Upper lobe of right lung (tissue), 1 donor: ENCODE measurements at regions not wholly inside any gene's neighbourhood (a gene's known extent, or its start where the extent isn't known, plus 50 kb on each side); places are given as distances from the start of the nearest gene placed in this dataset.

Experiments used
- ATAC-seq: fragments of 200-7000 bp; cut with Tn5 transposase; one replicate; pipeline ENCODE4 v1.9.1; 2020; ENCODE audit warnings: mild to moderate bottlenecking, moderate library complexity
- DNase-seq: peaks from one replicate; pipeline ENCODE4 v3.0.0-alpha.2; 2020
- H3K27ac ChIP-seq: fragments of 200-600 bp; one replicate; pipeline ENCODE4 v1.8.0; 2022
- H3K27me3 ChIP-seq: fragments of 200-600 bp; one replicate; pipeline ENCODE4 v1.8.0; 2022; ENCODE audit warnings: mild to moderate bottlenecking
- H3K36me3 ChIP-seq: fragments of 200-600 bp; one replicate; pipeline ENCODE4 v1.8.0; 2022
- H3K4me1 ChIP-seq: fragments of 200-600 bp; one replicate; pipeline ENCODE4 v1.8.0; 2022
- H3K4me3 ChIP-seq: fragments of 200-600 bp; one replicate; pipeline ENCODE4 v1.8.0; 2022; ENCODE audit warnings: mild to moderate bottlenecking
- H3K9me3 ChIP-seq: fragments of 200-600 bp; one replicate; pipeline ENCODE4 v1.8.0; 2022
- intact Hi-C: fragments of 100-400 bp; cut with DNase I; formaldehyde crosslinking; loops from one replicate; pipeline ENCODE4 v1.11.0; 2022
- TF ChIP-seq, protein P1 (sequence below): fragments of 200-600 bp; IDR thresholded peaks from one replicate; pipeline ENCODE4 v1.8.0; 2022; ENCODE audit warnings: antibody characterized with exemption
- donor health status: DM: no; HTN: yes; CAD: no; lungs with severe emphysema.

DNA sequence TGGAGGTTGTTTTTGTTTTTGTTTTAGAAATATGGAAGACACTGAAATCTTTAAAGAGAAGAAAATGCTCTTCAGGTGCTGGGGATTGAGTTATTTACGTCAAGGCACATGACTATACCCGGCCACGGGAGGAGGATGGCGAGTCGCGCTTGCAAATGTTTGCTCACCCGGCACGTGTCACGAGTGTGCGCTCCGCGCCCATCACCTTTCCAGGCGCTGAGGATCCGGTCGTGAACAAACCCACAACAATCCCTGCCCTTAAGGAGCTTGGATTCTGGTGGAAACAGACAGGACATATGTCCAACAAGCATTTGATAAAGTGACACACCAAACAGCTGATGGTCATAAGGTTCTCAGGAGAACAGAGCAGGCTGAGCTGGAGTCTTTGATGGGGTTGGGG lies 715.5 kb downstream of the BRD1 start:
- no peak for DNase-seq
- Histone ChIP-seq H3K4me1 (no peaks in the 10 kb centered on the region), H3K27me3 (peaks cover 11% of the 10 kb centered on the region), H3K36me3 (no peaks in the 10 kb centered on the region), H3K4me3 (no peak overlapping the region), H3K9me3 (no peaks in the 10 kb centered on the region), H3K27ac (no peak overlapping the region)
- TF ChIP-seq, protein P1, sequence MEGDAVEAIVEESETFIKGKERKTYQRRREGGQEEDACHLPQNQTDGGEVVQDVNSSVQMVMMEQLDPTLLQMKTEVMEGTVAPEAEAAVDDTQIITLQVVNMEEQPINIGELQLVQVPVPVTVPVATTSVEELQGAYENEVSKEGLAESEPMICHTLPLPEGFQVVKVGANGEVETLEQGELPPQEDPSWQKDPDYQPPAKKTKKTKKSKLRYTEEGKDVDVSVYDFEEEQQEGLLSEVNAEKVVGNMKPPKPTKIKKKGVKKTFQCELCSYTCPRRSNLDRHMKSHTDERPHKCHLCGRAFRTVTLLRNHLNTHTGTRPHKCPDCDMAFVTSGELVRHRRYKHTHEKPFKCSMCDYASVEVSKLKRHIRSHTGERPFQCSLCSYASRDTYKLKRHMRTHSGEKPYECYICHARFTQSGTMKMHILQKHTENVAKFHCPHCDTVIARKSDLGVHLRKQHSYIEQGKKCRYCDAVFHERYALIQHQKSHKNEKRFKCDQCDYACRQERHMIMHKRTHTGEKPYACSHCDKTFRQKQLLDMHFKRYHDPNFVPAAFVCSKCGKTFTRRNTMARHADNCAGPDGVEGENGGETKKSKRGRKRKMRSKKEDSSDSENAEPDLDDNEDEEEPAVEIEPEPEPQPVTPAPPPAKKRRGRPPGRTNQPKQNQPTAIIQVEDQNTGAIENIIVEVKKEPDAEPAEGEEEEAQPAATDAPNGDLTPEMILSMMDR: no peak
- no peak for ATAC-seq
- intact Hi-C loops: no loop called here

GRCh38 chr22:49111085-49111484 lies 716.6 kb downstream of the BRD1 start:
- intact Hi-C loops: no loop called here
- TF ChIP-seq, protein P1: no peak
- no peaks in the 10 kb centered on the region for H3K4me1 ChIP-seq
- no peaks in the 10 kb centered on the region for H3K36me3 ChIP-seq
- no peak overlapping the region for H3K27ac ChIP-seq
- H3K4me3 ChIP-seq: no peak overlapping the region
- H3K27me3 ChIP-seq: peaks cover 22% of the 10 kb centered on the region
- DNase-seq (no peak), ATAC-seq (no peak)
- no peaks in the 10 kb centered on the region for H3K9me3 ChIP-seq

- no peak for DNase-seq
- H3K4me1 ChIP-seq: no peaks in the 10 kb centered on the region
- intact Hi-C loops: no loop called here
- no peak overlapping the region for H3K27ac ChIP-seq
- ATAC-seq: no peak
- no peaks in the 10 kb centered on the region for H3K9me3 ChIP-seq
- H3K36me3 ChIP-seq: no peaks in the 10 kb centered on the region
- TF ChIP-seq, protein P1: no peak
- H3K4me3 ChIP-seq: no peak overlapping the region
- H3K27me3 ChIP-seq: peaks cover 23% of the 10 kb centered on the region
Observed at GRCh38 chr22:49108636-49109315, 718.9 kb downstream of the BRD1 start.

GRCh38 chr22:49107961-49108530 lies 719.6 kb downstream of the BRD1 start:
- ATAC-seq (no peak), DNase-seq (no peak)
- H3K9me3 ChIP-seq: no peaks in the 10 kb centered on the region
- H3K27me3 ChIP-seq: peaks cover 23% of the 10 kb centered on the region
- intact Hi-C loops: no loop called here
- TF ChIP-seq, protein P1: no peak
- no peaks in the 10 kb centered on the region for H3K36me3 ChIP-seq
- no peaks in the 10 kb centered on the region for H3K4me1 ChIP-seq
- H3K27ac ChIP-seq: no peak overlapping the region
- no peak overlapping the region for H3K4me3 ChIP-seq

DNA sequence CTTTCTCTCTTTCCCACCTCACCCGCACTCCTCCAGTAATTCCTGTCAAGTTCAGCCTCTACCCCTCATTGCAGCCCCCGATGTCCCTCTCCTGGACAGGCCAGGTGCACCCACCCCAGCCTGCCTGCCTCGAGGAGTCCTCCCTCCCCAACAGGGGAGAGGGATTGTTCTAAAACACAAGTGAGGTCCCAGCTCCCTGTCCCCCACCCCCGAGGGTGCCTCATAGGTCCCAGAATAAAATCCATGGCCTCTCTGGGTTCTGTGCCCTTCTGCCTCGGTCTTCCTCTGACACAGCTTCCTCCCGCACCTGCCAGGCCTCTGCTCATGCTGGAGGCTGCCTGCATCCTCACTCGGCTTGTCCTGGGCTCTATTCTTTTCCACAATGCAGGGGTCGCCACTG lies 720.1 kb downstream of the BRD1 start:
- H3K4me3 ChIP-seq: no peak overlapping the region
- no peak overlapping the region for H3K27ac ChIP-seq
- no peaks in the 10 kb centered on the region for H3K9me3 ChIP-seq
- DNase-seq: peak; percentile 40
- peaks cover 23% of the 10 kb centered on the region for H3K27me3 ChIP-seq
- intact Hi-C loops: no loop called here
- H3K4me1 ChIP-seq: no peaks in the 10 kb centered on the region
- no peaks in the 10 kb centered on the region for H3K36me3 ChIP-seq
- TF ChIP-seq, protein P1: no peak
- ATAC-seq: no peak
